ENCODE measurements at regions not wholly inside any gene's neighbourhood (a gene's known extent, or its start where the extent isn't known, plus 50 kb on each side); places are given as distances from the start of the nearest gene placed in this dataset.

DNA sequence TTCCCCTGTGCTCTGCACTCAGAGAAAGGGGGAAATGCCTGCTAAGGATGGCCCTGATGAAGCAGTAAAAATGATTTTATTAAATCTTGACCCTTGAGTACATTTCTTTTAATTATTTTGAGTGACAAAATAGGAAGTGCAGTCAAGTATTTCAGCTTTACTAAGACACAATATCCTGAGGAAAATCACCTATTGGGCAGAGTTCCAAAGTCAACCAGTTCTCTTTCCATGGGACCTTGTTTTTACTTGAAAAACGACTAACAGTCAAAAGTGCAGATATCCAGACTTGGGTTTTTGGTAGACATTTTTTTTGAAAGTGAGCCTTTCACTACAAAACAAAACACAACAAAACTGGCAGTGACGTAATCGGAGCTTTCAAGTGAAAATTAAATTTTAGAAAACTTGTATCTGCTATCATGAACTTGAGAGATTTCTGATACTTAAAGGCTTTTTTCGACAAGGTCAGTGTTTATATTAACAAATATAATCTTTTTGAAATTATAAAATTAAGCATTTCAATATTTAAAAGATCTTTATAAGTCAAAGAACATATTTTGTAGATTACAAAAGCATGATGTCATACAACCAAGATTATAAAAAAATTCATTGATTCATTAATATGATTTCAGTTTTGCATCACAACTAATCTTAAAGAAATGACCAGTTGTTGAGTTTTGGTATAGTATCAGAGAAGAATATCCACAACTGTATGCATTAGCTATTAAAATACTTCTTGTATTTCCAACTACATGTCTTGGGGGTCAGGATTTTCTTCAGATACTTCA, 513.8 kb upstream of the AKR1E2 start:
- DNase-seq (ENCODE audit: low spot score): no peak
- TF ChIP-seq, protein P1, sequence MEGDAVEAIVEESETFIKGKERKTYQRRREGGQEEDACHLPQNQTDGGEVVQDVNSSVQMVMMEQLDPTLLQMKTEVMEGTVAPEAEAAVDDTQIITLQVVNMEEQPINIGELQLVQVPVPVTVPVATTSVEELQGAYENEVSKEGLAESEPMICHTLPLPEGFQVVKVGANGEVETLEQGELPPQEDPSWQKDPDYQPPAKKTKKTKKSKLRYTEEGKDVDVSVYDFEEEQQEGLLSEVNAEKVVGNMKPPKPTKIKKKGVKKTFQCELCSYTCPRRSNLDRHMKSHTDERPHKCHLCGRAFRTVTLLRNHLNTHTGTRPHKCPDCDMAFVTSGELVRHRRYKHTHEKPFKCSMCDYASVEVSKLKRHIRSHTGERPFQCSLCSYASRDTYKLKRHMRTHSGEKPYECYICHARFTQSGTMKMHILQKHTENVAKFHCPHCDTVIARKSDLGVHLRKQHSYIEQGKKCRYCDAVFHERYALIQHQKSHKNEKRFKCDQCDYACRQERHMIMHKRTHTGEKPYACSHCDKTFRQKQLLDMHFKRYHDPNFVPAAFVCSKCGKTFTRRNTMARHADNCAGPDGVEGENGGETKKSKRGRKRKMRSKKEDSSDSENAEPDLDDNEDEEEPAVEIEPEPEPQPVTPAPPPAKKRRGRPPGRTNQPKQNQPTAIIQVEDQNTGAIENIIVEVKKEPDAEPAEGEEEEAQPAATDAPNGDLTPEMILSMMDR (IDR thresholded peaks at IDR 0.05; ENCODE audit: extremely low read depth, missing control alignments): no peak

DNA sequence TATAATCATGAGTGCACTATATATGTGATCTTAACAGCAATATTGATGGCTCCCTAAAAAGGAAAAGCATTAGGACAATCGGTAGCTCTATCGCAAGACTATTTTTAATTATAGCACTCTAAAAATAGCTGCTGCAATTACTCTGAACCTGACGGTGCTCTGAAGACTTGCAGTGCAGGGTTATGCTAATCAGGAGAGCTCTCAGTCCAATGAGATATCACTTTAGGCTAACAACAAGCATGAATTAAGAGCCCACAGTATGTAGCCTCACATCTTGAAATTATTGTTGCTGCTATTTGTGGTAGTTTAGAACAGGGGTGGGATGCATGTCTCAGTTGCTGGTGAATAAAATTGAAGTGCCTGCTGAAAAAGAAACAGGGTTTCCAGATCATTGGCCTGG, 515.8 kb upstream of the AKR1E2 start:
- TF ChIP-seq, protein P1 (IDR thresholded peaks at IDR 0.05; ENCODE audit: extremely low read depth, missing control alignments): no peak
- DNase-seq (ENCODE audit: low spot score): no peak

DNA sequence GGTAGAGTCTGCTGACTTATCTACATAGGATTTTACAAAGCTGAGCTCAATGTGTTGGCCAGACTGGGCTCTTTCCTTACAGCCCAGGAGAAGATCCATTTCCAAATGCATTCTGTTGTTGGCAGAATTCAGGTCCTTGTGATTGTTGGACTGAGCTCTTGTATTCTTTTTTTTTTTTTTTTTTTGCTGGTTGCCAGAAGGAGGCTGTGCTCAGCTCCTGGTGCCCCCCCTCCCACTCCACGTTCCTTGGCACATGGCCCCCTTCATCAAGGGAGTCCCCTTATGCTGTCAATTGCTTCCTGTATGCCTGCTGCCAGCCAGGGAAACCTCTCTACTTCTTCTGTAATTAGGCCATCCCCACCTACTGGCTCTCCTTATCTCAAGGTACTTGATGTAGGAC, 518.1 kb upstream of the AKR1E2 start:
- DNase-seq (ENCODE audit: low spot score): no peak
- TF ChIP-seq, protein P1 (IDR thresholded peaks at IDR 0.05; ENCODE audit: extremely low read depth, missing control alignments): no peak

DNA sequence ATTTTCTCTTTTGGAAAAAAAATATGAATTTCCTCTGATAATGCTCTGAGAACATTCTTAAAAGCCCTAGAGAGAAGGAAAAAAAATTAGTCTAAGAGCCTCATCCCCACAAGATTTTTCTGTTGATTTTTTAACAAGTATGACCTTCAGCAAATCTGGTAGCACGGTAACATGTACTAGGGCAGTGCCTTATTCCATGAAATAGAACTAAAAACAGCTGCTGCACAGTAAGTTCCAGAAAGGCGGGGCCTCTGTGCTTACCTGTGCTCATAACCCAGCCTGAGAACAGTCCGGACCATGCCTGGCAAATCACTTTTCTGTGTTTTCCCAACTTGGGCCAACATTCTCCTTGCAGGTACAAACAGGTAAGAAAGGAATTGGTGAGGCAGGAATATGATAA, 519.1 kb upstream of the AKR1E2 start:
- no peak for DNase-seq (ENCODE audit: low spot score)
- TF ChIP-seq, protein P1 (IDR thresholded peaks at IDR 0.05; ENCODE audit: extremely low read depth, missing control alignments): no peak

DNA sequence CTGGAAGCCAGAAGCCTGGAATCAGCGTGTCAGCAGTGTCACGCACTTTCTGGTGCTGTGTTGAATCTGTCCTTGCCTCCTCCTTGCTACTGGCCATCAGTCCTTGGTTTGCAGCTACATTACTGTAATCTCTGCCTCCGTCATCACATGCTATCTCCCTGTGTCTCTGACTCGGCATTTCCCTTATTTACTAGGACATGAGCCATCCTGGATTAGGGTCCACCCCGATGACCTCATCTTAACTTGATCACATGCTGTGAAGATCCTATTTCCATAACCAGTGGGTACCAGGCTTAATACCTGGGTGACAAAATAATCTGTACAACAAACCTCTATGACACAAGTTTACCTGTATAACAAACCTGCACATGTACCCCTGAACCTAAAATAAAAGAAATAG, 518.0 kb upstream of the KLF6 start:
- no peak for DNase-seq (ENCODE audit: low spot score)
- TF ChIP-seq, protein P1 (IDR thresholded peaks at IDR 0.05; ENCODE audit: extremely low read depth, missing control alignments): no peak

DNA sequence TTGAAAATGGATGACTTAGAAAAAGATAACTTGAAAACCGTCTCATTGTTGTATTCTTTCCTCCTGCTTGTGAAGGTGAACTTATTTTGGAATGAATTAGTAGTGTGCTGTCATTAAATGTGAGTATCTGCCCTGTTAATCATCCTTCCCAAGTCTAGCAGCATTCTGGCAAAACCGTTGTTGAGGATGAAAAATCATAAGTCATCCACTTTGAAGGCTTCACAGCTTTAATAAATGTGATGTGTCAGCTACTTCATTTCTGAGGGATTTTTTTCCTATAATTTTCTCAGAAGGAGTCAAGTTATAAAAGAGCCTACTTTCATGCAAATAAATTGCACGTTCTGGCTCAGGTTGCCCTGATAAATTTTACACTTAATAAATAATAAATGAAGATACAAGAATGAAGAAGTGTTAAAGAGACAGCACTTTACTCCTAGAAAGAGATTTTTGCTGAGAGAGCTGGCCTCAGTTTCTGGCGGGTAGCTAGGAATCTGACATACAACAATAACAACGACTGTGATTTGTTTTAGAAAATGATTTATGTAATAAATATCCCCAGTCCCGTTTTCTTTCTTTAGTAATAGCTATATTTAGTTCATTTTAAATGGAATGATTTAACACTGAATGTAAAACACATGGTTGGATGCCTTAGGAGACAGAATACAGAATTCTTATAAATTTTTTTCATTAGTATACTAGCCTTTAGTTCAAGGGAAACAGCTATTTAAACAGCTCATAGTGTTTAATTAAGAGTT, 516.5 kb upstream of the KLF6 start:
- DNase-seq (ENCODE audit: low spot score): no peak

DNA sequence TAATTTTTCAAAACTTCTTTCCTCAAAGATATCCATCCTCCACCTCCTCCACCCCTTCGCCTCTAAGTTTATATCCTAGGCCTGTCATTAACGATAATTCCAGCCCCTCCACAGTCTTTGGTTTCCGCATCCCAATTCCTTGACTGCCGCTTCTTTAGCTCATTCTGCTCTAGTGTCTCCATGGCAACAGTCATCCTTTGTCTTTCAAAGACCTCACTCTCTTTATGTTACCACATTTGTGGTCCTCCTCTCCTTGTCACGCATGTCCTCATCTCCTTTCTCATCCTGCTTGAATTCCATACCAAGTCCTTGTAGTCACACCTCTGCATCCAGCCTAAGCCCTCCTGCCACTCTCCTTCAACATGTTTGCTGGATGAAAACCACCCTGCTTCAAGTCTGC, 511.2 kb upstream of the KLF6 start:
- DNase-seq (ENCODE audit: low spot score): no peak
- TF ChIP-seq, protein P1 (IDR thresholded peaks at IDR 0.05; ENCODE audit: extremely low read depth, missing control alignments): no peak

More for the DNA sequence above, 516.5 kb upstream of the KLF6 start:
- TF ChIP-seq, protein P1 (IDR thresholded peaks at IDR 0.05; ENCODE audit: extremely low read depth, missing control alignments): no peak

All from GM20000 (cell line).